GM23338 (cell line): ENCODE measurements at regions not wholly inside any gene's neighbourhood (a gene's known extent, or its start where the extent isn't known, plus 50 kb on each side); places are given as distances from the start of the nearest gene placed in this dataset.

ENCODE experiments used
- ATAC-seq: fragments of 200-7000 bp; cut with Tn5 transposase; 3 replicates; pipeline ENCODE4 v1.9.1; 2020
- DNase-seq: peaks from one replicate; pipeline ENCODE4 v3.0.0-alpha.2; 2015; ENCODE audit warnings: low spot score
- H2AFZ ChIP-seq: fragments of 200-600 bp; sonication (generic); 2 replicates; pipeline ENCODE4 v1.8.0; 2016; ENCODE audit warnings: antibody characterized with exemption, mild to moderate bottlenecking, moderate library complexity
- H3F3A ChIP-seq: fragments of 200-600 bp; sonication (generic); replicated peaks from 2 replicates; pipeline ENCODE4 v1.8.0; 2017; ENCODE audit warnings: antibody characterized with exemption, mixed run types, low read depth
- H3K27ac ChIP-seq: fragments of 200-600 bp; sonication (generic); 2 replicates; pipeline ENCODE4 v1.6.1; 2016; ENCODE audit warnings: low read depth
- H3K27me3 ChIP-seq: fragments of 200-600 bp; sonication (generic); 2 replicates; pipeline ENCODE4 v1.8.0; 2016; ENCODE audit warnings: mild to moderate bottlenecking, mixed run types, moderate library complexity; ENCODE audit not compliant: insufficient read depth
- H3K36me3 ChIP-seq: fragments of 200-600 bp; sonication (generic); 2 replicates; pipeline ENCODE4 v1.8.0; 2016; ENCODE audit warnings: mild to moderate bottlenecking; ENCODE audit not compliant: insufficient read depth
- H3K4me1 ChIP-seq: fragments of 200-600 bp; sonication (generic); 2 replicates; pipeline ENCODE4 v1.8.0; 2016; ENCODE audit warnings: mild to moderate bottlenecking, moderate library complexity; ENCODE audit not compliant: insufficient read depth
- H3K4me2 ChIP-seq: fragments of 200-600 bp; sonication (generic); 2 replicates; pipeline ENCODE4 v1.7.1; 2017; ENCODE audit warnings: mixed run types
- H3K4me3 ChIP-seq: fragments of 200-600 bp; sonication (generic); 2 replicates; pipeline ENCODE4 v1.6.1; 2016; ENCODE audit warnings: mixed run types
- H3K79me2 ChIP-seq: fragments of 200-600 bp; sonication (generic); replicated peaks from 2 replicates; pipeline ENCODE4 v1.8.0; 2017; ENCODE audit warnings: mild to moderate bottlenecking; ENCODE audit not compliant: insufficient read depth
- H3K9me2 ChIP-seq: fragments of 200-600 bp; sonication (generic); 2 replicates; pipeline ENCODE4 v1.8.0; 2017; ENCODE audit not compliant: insufficient read depth
- H4K20me1 ChIP-seq: fragments of 200-600 bp; sonication (generic); replicated peaks from 2 replicates; pipeline ENCODE4 v1.8.0; 2017; ENCODE audit warnings: mild to moderate bottlenecking; ENCODE audit not compliant: insufficient read depth
- H3K27ac Mint-ChIP-seq: 2 replicates; pipeline ENCODE4 v1.8.0; 2020; ENCODE audit warnings: inconsistent platforms, mild to moderate bottlenecking, moderate library complexity, mixed read lengths
- H3K27me3 Mint-ChIP-seq: 3 replicates; pipeline ENCODE4 v1.8.0; 2022; ENCODE audit warnings: low read depth, mild to moderate bottlenecking, moderate library complexity, mixed read lengths, inconsistent platforms; ENCODE audit not compliant: insufficient read depth, poor library complexity
- H3K36me3 Mint-ChIP-seq: 3 replicates; pipeline ENCODE4 v1.8.0; 2021; ENCODE audit warnings: low read depth, mild to moderate bottlenecking, inconsistent platforms, moderate library complexity, mixed read lengths
- H3K4me1 Mint-ChIP-seq: 3 replicates; pipeline ENCODE4 v1.8.0; 2020; ENCODE audit warnings: mild to moderate bottlenecking, inconsistent platforms, mixed read lengths
- H3K4me3 Mint-ChIP-seq: 3 replicates; pipeline ENCODE4 v1.8.0; 2021; ENCODE audit warnings: moderate library complexity, mild to moderate bottlenecking, inconsistent platforms, mixed read lengths
- H3K9me3 Mint-ChIP-seq: 3 replicates; pipeline ENCODE4 v1.8.0; 2020; ENCODE audit warnings: moderate library complexity, mild to moderate bottlenecking, inconsistent platforms, mixed read lengths
- CREB1 ChIP-seq: fragments of 250-450 bp; sonication (Bioruptor Pico); IDR thresholded peaks from 2 replicates; pipeline ENCODE4 v1.5.0; 2020; ENCODE audit warnings: low read depth, mild to moderate bottlenecking, moderate library complexity
- EZH2 ChIP-seq: fragments of 200-600 bp; sonication (generic); IDR thresholded peaks from one replicate; pipeline ENCODE4 v1.8.0; 2017; ENCODE audit warnings: antibody characterized with exemption, mild to moderate bottlenecking, low read depth; ENCODE audit not compliant: unreplicated experiment
- EZH2phosphoT487 ChIP-seq: fragments of 200-600 bp; sonication (generic); IDR thresholded peaks from one replicate; pipeline ENCODE4 v1.8.1; 2018; ENCODE audit warnings: antibody characterized with exemption; ENCODE audit not compliant: unreplicated experiment
- JUNB ChIP-seq: IDR thresholded peaks from one replicate; pipeline ENCODE4 v1.6.1; 2016; ENCODE audit warnings: antibody characterized with exemption; ENCODE audit not compliant: unreplicated experiment
- NANOG ChIP-seq: IDR thresholded peaks from 2 replicates; pipeline ENCODE4 v1.6.1; 2016; ENCODE audit warnings: antibody characterized with exemption, borderline replicate concordance
- POLR2AphosphoS5 ChIP-seq: IDR thresholded peaks from 2 replicates; pipeline ENCODE4 v1.6.1; 2016; ENCODE audit warnings: antibody characterized with exemption, low read depth
- REST ChIP-seq: IDR thresholded peaks from one replicate; pipeline ENCODE4 v1.6.1; 2018; ENCODE audit warnings: antibody characterized with exemption; ENCODE audit not compliant: unreplicated experiment
- STAT1 ChIP-seq: IDR thresholded peaks from one replicate; pipeline ENCODE4 v1.6.1; 2016; ENCODE audit warnings: antibody characterized with exemption; ENCODE audit not compliant: unreplicated experiment
- ZNF114 ChIP-seq: fragments of 250-450 bp; sonication (Bioruptor Pico); IDR thresholded peaks from 2 replicates; pipeline ENCODE4 v1.5.0; 2020; ENCODE audit warnings: mild to moderate bottlenecking, moderate library complexity
- ZNF331 ChIP-seq: fragments of 250-450 bp; sonication (Bioruptor Pico); IDR thresholded peaks from 2 replicates; pipeline ENCODE4 v1.5.0; 2020; ENCODE audit warnings: low read depth, mild to moderate bottlenecking, moderate library complexity
- TF ChIP-seq, protein P1 (sequence below), 2 experiments: fragments of 200-600 bp in 1 of 2; sonication (generic) in 1 of 2; conservative IDR thresholded peaks; 2 replicates each; pipeline versions ENCODE4 v1.5.1 to v1.6.1; 2016 to 2017; ENCODE audit warnings: antibody characterized with exemption in 2 of 2, low read depth in 2 of 2, mild to moderate bottlenecking in 2 of 2, moderate library complexity in 1 of 2
- TF ChIP-seq, protein P2 (sequence below): fragments of 250-450 bp; sonication (Bioruptor Pico); IDR thresholded peaks from 2 replicates; pipeline ENCODE4 v1.5.0; 2020; ENCODE audit warnings: mild to moderate bottlenecking, moderate library complexity
- TF ChIP-seq, protein P3 (sequence below): IDR thresholded peaks from 2 replicates; pipeline ENCODE4 v1.6.1; 2016; ENCODE audit warnings: antibody characterized with exemption

- Mint-ChIP-seq H3K9me3 (no peaks in the 10 kb centered on the region), H3K27me3 (peaks cover under 1% of the 10 kb centered on the region), H3K4me3 (no peak overlapping the region), H3K4me1 (no peaks in the 10 kb centered on the region; the same call in 2 of the 3 replicates), H3K36me3 (no peaks in the 10 kb centered on the region), H3K27ac (no peak overlapping the region)
- no peaks in the 10 kb centered on the region for H3K79me2 ChIP-seq
- no peaks in the 10 kb centered on the region for H3K36me3 ChIP-seq
- H3K4me3 ChIP-seq: no peak overlapping the region
- H3K9me2 ChIP-seq: no peaks in the 10 kb centered on the region
- no peaks in the 10 kb centered on the region for H3F3A ChIP-seq
- 0 out of 2 replicates have a peak overlapping the region, but pooled peaks have one; percentile 5 for H2AFZ ChIP-seq
- H3K27ac ChIP-seq: no peak overlapping the region
- no peak overlapping the region for H3K4me2 ChIP-seq
- no peaks in the 10 kb centered on the region for H3K27me3 ChIP-seq
- DNase-seq: no peak
- no peaks in the 10 kb centered on the region for H4K20me1 ChIP-seq
- no peaks in the 10 kb centered on the region for H3K4me1 ChIP-seq
- no peak for ATAC-seq
- TF ChIP-seq, protein P1, sequence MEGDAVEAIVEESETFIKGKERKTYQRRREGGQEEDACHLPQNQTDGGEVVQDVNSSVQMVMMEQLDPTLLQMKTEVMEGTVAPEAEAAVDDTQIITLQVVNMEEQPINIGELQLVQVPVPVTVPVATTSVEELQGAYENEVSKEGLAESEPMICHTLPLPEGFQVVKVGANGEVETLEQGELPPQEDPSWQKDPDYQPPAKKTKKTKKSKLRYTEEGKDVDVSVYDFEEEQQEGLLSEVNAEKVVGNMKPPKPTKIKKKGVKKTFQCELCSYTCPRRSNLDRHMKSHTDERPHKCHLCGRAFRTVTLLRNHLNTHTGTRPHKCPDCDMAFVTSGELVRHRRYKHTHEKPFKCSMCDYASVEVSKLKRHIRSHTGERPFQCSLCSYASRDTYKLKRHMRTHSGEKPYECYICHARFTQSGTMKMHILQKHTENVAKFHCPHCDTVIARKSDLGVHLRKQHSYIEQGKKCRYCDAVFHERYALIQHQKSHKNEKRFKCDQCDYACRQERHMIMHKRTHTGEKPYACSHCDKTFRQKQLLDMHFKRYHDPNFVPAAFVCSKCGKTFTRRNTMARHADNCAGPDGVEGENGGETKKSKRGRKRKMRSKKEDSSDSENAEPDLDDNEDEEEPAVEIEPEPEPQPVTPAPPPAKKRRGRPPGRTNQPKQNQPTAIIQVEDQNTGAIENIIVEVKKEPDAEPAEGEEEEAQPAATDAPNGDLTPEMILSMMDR (conservative IDR thresholded peaks at IDR 0.05; ENCODE audit: low read depth in 2 of 2): no peak
- no peak for TF ChIP-seq JUNB
- no peak for TF ChIP-seq REST
- TF ChIP-seq, protein P2, sequence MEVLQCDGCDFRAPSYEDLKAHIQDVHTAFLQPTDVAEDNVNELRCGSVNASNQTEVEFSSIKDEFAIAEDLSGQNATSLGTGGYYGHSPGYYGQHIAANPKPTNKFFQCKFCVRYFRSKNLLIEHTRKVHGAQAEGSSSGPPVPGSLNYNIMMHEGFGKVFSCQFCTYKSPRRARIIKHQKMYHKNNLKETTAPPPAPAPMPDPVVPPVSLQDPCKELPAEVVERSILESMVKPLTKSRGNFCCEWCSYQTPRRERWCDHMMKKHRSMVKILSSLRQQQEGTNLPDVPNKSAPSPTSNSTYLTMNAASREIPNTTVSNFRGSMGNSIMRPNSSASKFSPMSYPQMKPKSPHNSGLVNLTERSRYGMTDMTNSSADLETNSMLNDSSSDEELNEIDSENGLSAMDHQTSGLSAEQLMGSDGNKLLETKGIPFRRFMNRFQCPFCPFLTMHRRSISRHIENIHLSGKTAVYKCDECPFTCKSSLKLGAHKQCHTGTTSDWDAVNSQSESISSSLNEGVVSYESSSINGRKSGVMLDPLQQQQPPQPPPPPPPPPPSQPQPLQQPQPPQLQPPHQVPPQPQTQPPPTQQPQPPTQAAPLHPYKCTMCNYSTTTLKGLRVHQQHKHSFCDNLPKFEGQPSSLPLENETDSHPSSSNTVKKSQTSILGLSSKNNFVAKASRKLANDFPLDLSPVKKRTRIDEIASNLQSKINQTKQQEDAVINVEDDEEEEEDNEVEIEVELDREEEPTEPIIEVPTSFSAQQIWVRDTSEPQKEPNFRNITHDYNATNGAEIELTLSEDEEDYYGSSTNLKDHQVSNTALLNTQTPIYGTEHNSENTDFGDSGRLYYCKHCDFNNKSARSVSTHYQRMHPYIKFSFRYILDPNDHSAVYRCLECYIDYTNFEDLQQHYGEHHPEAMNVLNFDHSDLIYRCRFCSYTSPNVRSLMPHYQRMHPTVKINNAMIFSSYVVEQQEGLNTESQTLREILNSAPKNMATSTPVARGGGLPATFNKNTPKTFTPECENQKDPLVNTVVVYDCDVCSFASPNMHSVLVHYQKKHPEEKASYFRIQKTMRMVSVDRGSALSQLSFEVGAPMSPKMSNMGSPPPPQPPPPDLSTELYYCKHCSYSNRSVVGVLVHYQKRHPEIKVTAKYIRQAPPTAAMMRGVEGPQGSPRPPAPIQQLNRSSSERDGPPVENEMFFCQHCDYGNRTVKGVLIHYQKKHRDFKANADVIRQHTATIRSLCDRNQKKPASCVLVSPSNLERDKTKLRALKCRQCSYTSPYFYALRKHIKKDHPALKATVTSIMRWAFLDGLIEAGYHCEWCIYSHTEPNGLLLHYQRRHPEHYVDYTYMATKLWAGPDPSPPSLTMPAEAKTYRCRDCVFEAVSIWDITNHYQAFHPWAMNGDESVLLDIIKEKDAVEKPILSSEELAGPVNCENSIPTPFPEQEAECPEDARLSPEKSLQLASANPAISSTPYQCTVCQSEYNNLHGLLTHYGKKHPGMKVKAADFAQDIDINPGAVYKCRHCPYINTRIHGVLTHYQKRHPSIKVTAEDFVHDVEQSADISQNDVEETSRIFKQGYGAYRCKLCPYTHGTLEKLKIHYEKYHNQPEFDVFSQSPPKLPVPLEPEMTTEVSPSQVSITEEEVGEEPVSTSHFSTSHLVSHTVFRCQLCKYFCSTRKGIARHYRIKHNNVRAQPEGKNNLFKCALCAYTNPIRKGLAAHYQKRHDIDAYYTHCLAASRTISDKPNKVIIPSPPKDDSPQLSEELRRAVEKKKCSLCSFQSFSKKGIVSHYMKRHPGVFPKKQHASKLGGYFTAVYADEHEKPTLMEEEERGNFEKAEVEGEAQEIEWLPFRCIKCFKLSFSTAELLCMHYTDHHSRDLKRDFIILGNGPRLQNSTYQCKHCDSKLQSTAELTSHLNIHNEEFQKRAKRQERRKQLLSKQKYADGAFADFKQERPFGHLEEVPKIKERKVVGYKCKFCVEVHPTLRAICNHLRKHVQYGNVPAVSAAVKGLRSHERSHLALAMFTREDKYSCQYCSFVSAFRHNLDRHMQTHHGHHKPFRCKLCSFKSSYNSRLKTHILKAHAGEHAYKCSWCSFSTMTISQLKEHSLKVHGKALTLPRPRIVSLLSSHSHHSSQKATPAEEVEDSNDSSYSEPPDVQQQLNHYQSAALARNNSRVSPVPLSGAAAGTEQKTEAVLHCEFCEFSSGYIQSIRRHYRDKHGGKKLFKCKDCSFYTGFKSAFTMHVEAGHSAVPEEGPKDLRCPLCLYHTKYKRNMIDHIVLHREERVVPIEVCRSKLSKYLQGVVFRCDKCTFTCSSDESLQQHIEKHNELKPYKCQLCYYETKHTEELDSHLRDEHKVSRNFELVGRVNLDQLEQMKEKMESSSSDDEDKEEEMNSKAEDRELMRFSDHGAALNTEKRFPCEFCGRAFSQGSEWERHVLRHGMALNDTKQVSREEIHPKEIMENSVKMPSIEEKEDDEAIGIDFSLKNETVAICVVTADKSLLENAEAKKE (CRISPR knock-in tag): no peak
- no peak for TF ChIP-seq EZH2phosphoT487
- TF ChIP-seq NANOG: no peak
- no peak for TF ChIP-seq EZH2
- TF ChIP-seq ZNF114 (CRISPR knock-in tag): no peak
- no peak for TF ChIP-seq POLR2AphosphoS5
- TF ChIP-seq STAT1: no peak
- TF ChIP-seq CREB1 (CRISPR knock-in tag): no peak
- TF ChIP-seq, protein P3, sequence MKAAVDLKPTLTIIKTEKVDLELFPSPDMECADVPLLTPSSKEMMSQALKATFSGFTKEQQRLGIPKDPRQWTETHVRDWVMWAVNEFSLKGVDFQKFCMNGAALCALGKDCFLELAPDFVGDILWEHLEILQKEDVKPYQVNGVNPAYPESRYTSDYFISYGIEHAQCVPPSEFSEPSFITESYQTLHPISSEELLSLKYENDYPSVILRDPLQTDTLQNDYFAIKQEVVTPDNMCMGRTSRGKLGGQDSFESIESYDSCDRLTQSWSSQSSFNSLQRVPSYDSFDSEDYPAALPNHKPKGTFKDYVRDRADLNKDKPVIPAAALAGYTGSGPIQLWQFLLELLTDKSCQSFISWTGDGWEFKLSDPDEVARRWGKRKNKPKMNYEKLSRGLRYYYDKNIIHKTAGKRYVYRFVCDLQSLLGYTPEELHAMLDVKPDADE: no peak
- no peak for TF ChIP-seq ZNF331
Observed at GRCh38 chr5:133890776-133891280, 77.6 kb downstream of the C5orf15 start.
